SKM-1 treated with dmso at 0.1 percent for 144 hours (cell line): ENCODE measurements at regions not wholly inside any gene's neighbourhood (a gene's known extent, or its start where the extent isn't known, plus 50 kb on each side); places are given as distances from the start of the nearest gene placed in this dataset.
A peak's percentile ranks its signal among the peaks of the same experiment; 100 is the strongest.

Experiments
- DNase-seq: peaks from one replicate; lab custom pipeline; 2025; ENCODE audit not compliant: unreplicated experiment; lab: John Stamatoyannopoulos, UW

GRCh38 chr6:113574147-113574546, 283.0 kb upstream of the MARCKS start:
- DNase-seq = no peak

- DNase-seq = no peak
These were observed 280.8 kb upstream of the MARCKS start for GRCh38 chr6:113576310-113576709.

DNA sequence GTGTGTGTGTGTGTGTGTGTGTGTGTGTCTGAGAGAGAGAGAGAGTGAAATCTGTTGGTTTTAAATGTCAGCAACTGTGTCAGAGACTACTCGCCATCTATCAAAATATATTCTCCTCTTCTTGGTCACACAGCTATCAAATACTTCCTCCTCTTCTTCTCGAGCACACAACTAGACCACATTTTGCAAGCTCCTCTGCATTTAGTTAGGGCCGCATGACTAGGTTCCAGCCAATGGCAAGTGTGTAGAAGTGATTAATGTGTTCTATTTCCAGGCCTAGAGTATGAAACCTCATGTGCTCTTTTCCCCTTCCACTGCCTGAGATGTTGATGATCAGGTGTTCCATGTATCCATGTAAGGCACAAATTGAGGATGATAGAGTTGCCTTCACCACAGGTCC, 278.5 kb upstream of the MARCKS start:
- no peak for DNase-seq

DNA sequence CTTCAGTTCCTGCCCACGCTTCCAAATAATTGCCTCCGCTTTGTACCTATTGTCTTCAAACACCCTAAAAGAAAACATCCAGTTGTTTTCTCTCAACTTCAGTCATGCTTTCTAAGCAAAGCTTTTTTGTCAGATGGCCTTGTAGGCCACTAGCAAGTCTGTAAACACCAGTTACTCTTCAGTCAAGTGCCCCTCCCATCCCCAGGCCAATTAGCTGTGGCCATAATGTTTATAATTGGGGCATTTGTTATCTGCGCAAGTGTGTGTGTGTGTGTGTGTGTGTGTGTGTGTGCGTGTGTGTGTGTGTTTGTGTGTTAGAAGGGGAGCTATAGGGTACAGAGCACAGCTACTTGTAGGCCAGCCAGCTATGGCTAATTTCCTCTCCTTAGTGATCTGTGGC, 272.4 kb upstream of the MARCKS start:
- no peak for DNase-seq

GRCh38 chr6:113585246-113585645, 271.9 kb upstream of the MARCKS start:
- no peak for DNase-seq

GRCh38 chr6:113586413-113587077, 270.6 kb upstream of the MARCKS start:
- no peak for DNase-seq

- DNase-seq = no peak
These were observed 270.0 kb upstream of the MARCKS start for GRCh38 chr6:113587078-113587699.

GRCh38 chr6:113588646-113589045, 268.5 kb upstream of the MARCKS start:
- no peak for DNase-seq

DNA sequence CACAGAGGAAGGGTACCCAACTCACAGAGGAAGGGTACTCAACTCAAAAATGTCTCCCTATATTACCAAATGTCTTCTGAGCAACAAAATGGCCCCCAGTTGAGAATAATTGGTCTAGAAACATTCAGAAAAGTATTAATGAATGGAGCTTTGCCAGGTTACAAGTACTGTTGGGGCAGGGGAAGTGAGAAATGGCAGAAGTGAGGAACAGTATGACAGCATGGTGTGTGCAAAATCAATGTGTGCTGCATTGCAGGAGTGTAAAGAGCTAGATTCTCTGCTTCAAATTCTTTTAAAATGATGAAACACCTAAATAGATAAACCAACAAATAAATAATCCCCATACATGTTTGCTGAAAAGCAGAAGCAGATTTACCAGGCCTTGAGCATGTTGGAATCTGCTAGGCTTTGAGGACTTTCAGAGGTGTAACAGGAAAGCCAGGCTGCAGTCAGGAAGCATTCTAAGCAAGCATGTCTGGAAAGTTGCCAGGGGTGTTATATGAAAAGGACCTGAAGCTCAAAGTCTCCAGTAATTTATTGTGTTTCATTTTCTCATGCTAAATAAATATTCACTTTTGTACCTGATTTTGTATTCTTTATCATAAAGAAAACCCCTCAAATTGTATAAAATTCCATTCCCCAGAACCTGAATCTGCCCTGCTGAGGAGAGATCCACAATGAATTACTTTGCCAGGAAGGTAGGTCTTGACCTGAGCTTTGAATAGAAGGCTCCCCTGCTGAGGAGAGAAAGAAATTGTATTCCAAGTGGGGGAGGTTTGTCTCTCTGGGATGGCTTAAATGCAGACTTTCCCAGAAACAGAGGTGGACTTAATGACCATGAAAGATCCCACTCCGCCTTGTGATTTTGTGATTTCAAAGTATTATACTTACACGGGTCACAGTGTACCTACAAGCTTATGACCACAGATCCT, 265.0 kb upstream of the MARCKS start:
- DNase-seq = no peak

DNA sequence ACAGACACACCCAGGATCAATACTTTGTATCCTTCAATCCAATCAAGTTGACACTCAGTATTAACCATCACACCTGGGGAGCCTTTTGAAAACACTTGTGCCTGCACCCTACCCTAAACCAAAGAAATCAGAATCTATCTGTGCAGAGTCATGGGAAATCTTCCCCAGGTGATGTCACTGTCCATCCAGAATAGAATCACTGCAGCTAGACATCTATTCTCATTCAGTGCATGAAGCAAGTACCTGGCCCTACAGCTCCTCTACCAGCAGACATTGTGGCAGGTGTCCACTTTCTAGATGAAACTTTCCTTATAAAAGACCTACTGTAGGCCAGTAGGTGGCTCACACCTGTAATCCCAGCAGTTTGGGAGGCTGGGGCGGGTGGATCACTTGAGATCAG, 262.4 kb upstream of the MARCKS start:
- no peak for DNase-seq

- DNase-seq = no peak
These were observed 261.2 kb upstream of the MARCKS start for GRCh38 chr6:113595911-113596376.

- DNase-seq = no peak
These were observed 260.5 kb upstream of the MARCKS start for GRCh38 chr6:113596387-113597230.

DNA sequence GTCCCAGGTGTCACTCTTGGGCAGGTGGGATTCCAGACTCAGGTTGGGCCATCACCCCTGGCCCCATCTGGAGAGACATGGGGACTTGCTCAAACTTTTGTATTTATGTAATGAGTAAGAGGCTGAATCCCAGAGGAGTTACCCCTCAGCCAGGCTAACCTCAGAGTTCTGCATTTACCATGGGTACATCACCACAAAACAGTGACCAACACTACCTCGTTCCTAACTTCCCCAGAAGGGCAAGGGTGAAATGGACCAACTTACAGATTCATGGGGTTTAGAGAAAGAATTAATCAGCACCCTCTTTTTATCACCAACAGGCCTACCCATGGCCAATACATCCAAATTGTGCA, 259.9 kb upstream of the MARCKS start:
- DNase-seq = no peak

DNA sequence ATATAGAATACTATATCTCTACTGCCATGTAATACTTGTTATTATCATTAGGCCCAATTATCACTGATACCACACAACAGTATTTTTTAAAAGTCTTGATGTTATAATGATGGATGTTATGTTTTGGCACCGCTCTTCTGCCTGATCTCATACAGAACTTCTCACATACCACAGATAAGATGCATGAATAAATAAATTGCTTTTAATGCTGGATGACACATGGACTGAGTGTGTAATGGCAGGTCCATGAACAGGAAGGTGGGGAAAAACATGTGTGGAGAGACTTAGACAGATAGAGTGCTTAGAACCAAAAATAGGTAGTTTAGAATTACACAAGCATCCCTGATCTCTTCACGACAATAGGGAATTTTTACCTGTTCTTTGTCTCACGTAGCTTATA, 258.4 kb upstream of the MARCKS start:
- DNase-seq = no peak

DNA sequence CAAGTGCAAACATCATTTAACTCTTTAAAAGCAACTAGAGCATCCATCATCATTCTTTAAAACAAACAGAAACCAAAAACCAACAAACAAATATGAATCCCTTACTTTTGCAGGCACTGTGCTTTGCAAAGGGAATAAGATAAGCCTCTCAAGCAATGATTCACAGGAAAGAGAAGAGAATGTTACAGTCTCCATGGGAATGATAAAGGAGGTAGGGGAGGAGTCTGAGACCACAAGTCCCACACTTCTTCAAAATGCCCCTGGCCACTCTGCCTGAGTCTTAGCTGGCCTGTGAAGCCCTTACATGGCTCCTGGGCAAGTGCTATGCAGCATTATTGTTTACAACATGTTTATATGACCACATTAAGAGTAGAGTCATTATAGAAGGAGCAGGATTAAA, 257.7 kb upstream of the MARCKS start:
- DNase-seq = no peak

GRCh38 chr6:113600551-113601339, 256.4 kb upstream of the MARCKS start:
- DNase-seq = peak; percentile 36

GRCh38 chr6:113607821-113608545, 249.2 kb upstream of the MARCKS start:
- DNase-seq = no peak

DNA sequence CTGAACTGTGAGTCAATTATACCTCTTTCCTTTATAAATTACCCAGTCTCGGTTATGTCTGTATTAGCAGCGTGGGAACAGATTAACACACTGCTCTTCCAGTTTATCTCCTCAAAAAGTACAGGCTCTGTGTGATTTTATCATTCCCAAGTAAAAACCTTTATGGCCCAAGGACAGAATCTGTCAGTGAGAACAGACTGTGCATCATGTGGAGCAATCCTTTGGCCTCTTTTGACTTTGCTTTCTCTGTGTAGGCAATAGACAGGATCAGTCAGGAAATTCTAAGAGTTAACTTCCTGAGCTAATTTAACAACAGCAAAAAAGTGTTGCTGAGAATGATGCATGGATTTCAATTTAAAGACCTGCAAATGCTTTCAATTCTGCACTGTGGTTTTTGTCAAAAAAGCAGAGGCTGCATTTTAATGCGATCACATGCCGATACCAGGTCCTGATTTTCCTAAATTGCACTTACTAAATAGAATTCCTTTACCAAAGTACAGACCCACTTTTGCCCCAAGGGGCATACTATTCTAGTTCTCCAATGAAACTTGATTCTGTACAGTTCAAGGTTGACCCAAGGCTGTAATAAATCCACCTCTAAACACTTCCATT, 246.7 kb upstream of the MARCKS start:
- no peak for DNase-seq

DNA sequence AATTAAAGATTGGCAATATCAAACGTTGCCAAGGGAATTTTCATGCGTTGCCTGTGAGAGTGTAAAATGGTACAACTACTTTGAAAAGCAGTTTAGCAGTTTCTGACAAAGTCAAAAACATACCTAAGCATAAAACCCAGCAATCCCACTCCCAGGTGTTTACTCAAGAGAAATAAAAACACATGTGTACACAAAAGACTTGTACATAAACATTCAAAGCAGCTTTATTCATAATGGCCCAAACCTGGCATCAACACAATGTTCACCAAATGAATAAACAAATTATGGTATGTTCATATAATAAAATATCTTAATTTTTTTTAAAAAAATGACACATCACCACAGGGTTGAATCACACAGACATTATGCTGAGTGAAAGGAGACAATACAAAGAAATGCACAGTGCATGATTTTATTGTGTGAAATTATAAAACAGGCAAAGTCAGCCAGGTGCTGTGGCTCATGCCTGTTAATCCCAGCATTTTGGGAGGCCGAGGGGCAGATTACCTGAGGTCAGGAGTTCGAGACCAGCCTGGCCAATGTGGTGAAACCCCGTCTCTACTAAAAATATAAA, 240.4 kb upstream of the MARCKS start:
- DNase-seq = no peak
